HL-60/S4 (cell line): ENCODE measurements at regions not wholly inside any gene's neighbourhood (a gene's known extent, or its start where the extent isn't known, plus 50 kb on each side); places are given as distances from the start of the nearest gene placed in this dataset.
"Not testable (repeated sequence)": the region's sequence is repeated elsewhere in the genome, so short reads cannot be mapped to it uniquely, and the experiment has no call there.

Source experiments
- in situ Hi-C: fragments of 300-500 bp; cut with MboI; formaldehyde crosslinking; loops from 2 replicates; pipeline ENCODE4 v1.14.3; 2022; ENCODE audit warnings: low sequenced_read_pairs

DNA sequence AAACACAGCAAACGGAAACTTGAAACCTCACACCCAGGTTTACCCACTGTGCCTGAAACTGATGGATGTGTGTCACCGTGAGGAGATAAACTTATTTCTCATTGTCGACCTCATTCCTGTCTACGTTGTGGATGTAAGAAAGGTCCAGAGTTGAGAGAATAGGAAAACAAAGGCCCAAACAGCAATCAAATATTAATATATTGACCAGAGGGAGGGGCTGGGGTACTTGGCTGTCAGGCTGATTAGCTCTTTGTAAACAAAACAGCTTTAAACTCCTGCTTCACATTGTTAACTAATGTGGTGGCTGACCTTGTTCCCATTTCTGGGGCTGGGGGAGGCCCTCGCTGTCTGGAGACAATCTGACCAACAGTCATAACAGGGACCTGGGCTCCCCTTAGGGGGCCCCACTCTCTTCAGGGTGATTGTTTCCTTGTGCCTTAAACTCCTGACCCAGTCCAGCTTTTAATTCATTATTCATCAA lies 937.6 kb downstream of the MCTP2 start:
- in situ Hi-C loops, result no loop called here

DNA sequence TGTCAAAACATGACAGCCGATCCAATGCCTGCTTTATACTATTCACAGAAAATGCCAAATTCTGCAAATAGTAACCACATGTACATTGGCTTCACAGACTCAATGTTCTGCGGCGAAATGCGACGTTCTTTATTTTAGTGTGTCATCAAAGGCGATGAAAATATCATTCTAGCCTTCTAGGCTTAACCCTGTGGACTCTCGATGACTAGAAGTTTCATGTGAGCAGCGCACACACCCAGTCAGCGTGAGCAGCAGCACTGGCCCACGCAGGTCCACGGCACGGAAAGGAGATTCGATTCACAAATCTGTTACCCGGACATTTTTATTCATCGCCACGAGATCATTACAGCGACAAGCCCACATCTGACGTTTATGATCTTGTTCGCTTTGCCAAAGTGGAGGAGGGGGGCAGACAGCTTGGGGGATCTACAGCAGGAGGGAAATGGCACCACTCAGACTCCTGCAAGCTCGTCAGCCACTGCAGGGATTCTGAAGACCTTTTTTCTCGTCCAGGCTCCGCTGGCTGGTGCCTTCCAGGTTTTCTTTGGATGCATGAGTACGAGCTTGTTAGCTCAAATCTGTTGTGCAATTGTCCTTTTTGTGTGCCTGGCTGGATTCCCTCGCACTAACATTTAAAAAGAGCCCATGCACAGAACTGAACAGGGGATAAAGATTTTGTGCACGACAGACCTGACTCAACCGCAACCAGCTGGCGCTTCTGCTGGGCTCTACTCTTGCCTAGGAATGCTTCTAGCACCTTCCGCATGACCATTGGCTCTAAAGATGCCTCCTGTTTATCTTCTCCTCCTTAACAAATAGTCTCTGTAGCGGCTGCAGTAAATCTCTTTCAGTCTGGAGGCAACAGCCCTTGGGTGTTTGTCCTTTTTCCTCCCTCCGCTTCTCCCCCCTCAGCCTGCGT lies 938.4 kb downstream of the MCTP2 start:
- in situ Hi-C loops, result no loop called here

DNA sequence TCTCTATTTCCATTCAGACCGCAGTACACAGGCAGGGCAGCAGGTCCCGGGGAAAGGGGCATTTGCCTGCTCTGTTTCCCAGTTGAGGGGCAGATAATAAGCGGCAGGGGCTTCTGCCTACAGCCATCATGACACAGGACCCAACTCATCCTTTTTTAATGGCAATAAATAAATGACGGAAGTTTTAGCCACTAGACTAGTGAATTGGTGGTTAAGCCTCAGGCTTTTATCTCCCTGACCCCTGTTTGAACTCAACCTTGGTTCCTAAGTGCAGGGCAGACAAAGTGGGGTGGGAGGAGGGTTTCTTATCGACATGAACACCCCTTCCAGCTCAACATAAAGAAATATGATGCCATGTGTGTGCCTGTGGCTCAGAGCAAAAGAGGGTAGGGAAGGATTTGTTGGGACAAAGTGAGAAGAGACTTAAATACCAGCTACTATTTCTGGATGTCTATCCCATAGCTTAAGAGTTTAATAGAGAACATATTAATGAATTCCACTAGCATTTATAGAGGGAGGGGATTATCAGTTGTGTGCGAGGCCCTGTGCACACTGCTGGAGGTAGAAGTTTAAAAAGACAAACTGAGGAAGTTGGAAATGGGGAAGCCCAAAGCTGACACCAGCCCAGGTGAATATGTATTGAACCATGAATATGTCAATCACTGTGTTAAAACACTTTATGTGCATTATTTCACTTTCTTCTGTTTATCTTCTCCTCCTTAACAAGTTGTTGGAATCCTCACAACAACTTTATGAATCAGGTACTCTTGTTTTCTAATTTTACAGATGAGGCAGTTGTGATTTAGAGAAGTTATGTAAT lies 939.4 kb downstream of the MCTP2 start:
- in situ Hi-C loops, result no loop called here

GRCh38 chr15:95171564-95171963 lies 940.2 kb downstream of the MCTP2 start:
- in situ Hi-C loops, result no loop called here

GRCh38 chr15:95174301-95175259 lies 943.2 kb downstream of the MCTP2 start:
- in situ Hi-C loops, result no loop called here

- in situ Hi-C loops, result no loop called here
These were observed 944.7 kb downstream of the MCTP2 start for GRCh38 chr15:95175914-95176658.

- in situ Hi-C loops, result no loop called here
These were observed 945.6 kb downstream of the MCTP2 start for GRCh38 chr15:95176794-95177577.

DNA sequence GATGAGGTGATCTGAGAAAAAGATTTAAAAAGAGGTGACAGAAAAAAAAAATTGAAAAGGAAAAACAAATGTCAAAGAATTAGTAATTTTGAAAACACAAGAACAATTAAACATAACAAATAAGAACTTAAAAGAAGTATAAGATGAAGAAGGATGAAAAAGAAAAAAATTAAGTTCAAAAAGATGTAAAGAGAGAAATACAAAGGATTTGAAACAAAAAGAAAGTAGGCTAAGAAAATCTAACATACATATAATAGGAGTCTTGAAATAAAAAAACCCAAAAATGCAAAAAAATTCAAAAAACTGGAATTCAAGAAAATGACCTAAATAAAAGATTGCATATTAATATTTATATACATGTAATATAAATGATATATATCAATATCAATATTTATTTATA lies 949.2 kb downstream of the MCTP2 start:
- in situ Hi-C loops, result no loop called here

- in situ Hi-C loops, result no loop called here
These were observed 950.7 kb downstream of the MCTP2 start for GRCh38 chr15:95182091-95182490.

DNA sequence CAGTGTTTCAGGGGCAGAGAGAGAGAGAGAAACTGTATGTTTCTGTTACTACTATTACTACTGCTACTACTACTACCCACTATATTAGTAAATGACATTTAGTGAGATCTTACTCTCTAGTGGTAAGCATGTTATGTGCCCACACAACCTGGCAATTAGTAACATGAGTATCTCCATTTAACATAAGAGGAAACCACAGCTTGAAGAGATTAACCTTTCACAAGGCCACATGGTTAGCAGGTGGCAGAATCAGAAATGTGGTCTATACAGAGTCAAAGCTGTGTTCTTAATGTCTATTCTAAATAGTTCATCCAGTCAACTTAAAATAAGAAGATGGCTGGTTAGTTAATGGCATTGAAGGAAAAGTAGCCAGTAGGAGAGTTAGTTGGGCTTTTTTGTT lies 961.6 kb downstream of the MCTP2 start:
- in situ Hi-C loops, result no loop called here

- in situ Hi-C loops, result no loop called here
These were observed 963.4 kb downstream of the MCTP2 start for GRCh38 chr15:95194746-95195145.

- in situ Hi-C loops, result no loop called here
These were observed 965.0 kb downstream of the MCTP2 start for GRCh38 chr15:95196176-95196915.

GRCh38 chr15:95202569-95203349 lies 971.4 kb downstream of the MCTP2 start:
- in situ Hi-C loops, result no loop called here

GRCh38 chr15:95205077-95205476 lies 973.7 kb downstream of the MCTP2 start:
- in situ Hi-C loops, result no loop called here

- in situ Hi-C loops, result not testable (repeated sequence)
These were observed 974.5 kb downstream of the MCTP2 start for GRCh38 chr15:95205830-95206229.

GRCh38 chr15:95208071-95208470 lies 976.7 kb downstream of the MCTP2 start:
- in situ Hi-C loops, result no loop called here

DNA sequence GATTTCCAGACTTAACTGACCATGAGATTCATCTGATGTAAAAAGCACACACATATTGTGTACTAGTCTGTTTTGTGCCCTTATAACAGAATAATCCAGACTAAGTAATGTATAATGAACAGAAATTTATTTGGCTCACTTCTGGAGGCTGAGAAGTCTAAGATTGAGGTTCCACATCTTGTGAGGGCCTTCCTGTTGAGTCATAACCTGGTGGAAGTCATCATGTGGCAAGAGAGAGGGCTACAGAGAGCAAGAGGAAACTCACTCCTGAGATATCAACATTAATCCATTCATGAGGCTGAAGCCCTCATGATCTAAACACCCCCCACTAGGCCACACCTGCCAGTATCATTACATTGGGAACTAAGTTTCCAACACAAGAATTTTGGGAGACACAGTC lies 977.6 kb downstream of the MCTP2 start:
- in situ Hi-C loops, result no loop called here
